K562 (cell line): ENCODE measurements at regions not wholly inside any gene's neighbourhood (a gene's known extent, or its start where the extent isn't known, plus 50 kb on each side); places are given as distances from the start of the nearest gene placed in this dataset.
A peak's percentile ranks its signal among the peaks of the same experiment; 100 is the strongest.

Experiments used
- ATAC-seq: fragments of 200-7000 bp; cut with Tn5 transposase; 3 replicates; pipeline ENCODE4 v1.9.1; 2020; ENCODE audit warnings: moderate library complexity
- BruUV-seq: library from RNA; stranded (reverse); fragments of 400-500 nt; replicated peaks from 2 replicates; lab custom pipeline; 2021; lab: Mats Ljungman, UMichigan
- CTCF ChIA-PET: fragments of 300-600 bp; formaldehyde crosslinking; extraction: SDS; loops from one replicate; lab custom pipeline; 2021; ENCODE audit warnings: low intra/inter-chr PET ratio; lab: Yijun Ruan, JAX
- POLR2A ChIA-PET: fragments of 300-600, 350-650 bp; sonication (Branson Sonifier 250); formaldehyde crosslinking; extraction: SDS; loops from one replicate; lab custom pipeline; 2021; ENCODE audit warnings: antibody characterized with exemption, inconsistent platforms; lab: Yijun Ruan, JAX
- DNase-seq, 4 experiments: peaks; one replicate each; pipeline versions ENCODE4 v3.0.0 to v3.0.0-alpha.2; 2011 to 2018; ENCODE audit warnings: low spot score in 3 of 4, mixed read lengths in 3 of 4; ENCODE audit errors: extremely low read depth in 1 of 4
- FAIRE-seq: peaks from 2 replicates; lab custom pipeline; 2011; peaks lifted over from hg19 to GRCh38; lab: Jason Lieb, UNC
- H2AFZ ChIP-seq: 2 replicates; pipeline ENCODE4 v1.6.0; 2011; ENCODE audit warnings: low read depth, low read length, control low read depth, inconsistent platforms
- H3K27ac ChIP-seq: fragments of 200-600 bp; 3 replicates; pipeline ENCODE4 v1.8.0; 2011; ENCODE audit warnings: low read depth, mild to moderate bottlenecking, control low read depth, inconsistent platforms, low read length, moderate library complexity, mixed read lengths; ENCODE audit errors: extremely low read depth
- H3K27me3 ChIP-seq, 2 experiments: fragments of 300-600 bp in 1 of 2; 2 replicates in 1 of 2; 3 replicates in 1 of 2; pipeline versions ENCODE4 v1.6.0 to v1.8.0; 2011; ENCODE audit warnings: inconsistent platforms in 2 of 2, low read length in 2 of 2, mild to moderate bottlenecking in 1 of 2, mixed read lengths in 1 of 2, moderate library complexity in 1 of 2; ENCODE audit not compliant: control insufficient read depth in 2 of 2, insufficient read depth in 2 of 2
- H3K36me3 ChIP-seq: fragments of 300-600 bp; 3 replicates; pipeline ENCODE4 v1.8.0; 2011; ENCODE audit warnings: mild to moderate bottlenecking, low read length, inconsistent platforms; ENCODE audit not compliant: control insufficient read depth, insufficient read depth
- H3K4me1 ChIP-seq, 2 experiments: fragments of 200-600 bp in 1 of 2; replicated peaks in 1 of 2; 2 replicates in 1 of 2; 3 replicates in 1 of 2; pipeline versions ENCODE4 v1.5.1 to v1.8.0; 2011; ENCODE audit warnings: inconsistent platforms in 2 of 2, low read length in 2 of 2, mild to moderate bottlenecking in 1 of 2, mixed read lengths in 1 of 2, moderate library complexity in 1 of 2; ENCODE audit not compliant: control insufficient read depth in 2 of 2, insufficient read depth in 2 of 2
- H3K4me2 ChIP-seq: 2 replicates; pipeline ENCODE4 v1.6.1; 2011; ENCODE audit warnings: low read length, control low read depth, inconsistent platforms, mixed read lengths; ENCODE audit not compliant: insufficient read depth
- H3K4me3 ChIP-seq: fragments of 200-600 bp; sonication (generic), shearing (Covaris generic); 2 replicates; pipeline ENCODE4 v1.5.1; 2016; ENCODE audit warnings: control low read depth, inconsistent platforms
- H3K79me2 ChIP-seq: fragments of 200-600 bp; 3 replicates; pipeline ENCODE4 v1.8.0; 2011; ENCODE audit warnings: low read length, inconsistent platforms; ENCODE audit not compliant: control insufficient read depth, insufficient read depth
- H3K9ac ChIP-seq, 2 experiments: 2 replicates each; pipeline versions ENCODE4 v1.6.0 to v1.6.1; 2011; ENCODE audit warnings: low read depth in 2 of 2, low read length in 2 of 2, control low read depth in 1 of 2, inconsistent platforms in 1 of 2, mild to moderate bottlenecking in 1 of 2, mixed read lengths in 1 of 2; ENCODE audit not compliant: insufficient read depth in 1 of 2
- H3K9me1 ChIP-seq: one replicate; pipeline ENCODE4 v1.6.0; 2011; ENCODE audit warnings: inconsistent platforms, mild to moderate bottlenecking, low read length, moderate library complexity; ENCODE audit not compliant: control insufficient read depth, insufficient read depth
- H3K9me3 ChIP-seq: replicated peaks from 2 replicates; pipeline ENCODE4 v1.5.1; 2011; ENCODE audit warnings: low read depth, low read length, inconsistent platforms; ENCODE audit not compliant: control insufficient read depth, insufficient read depth
- H4K20me1 ChIP-seq: replicated peaks from 2 replicates; pipeline ENCODE4 v1.6.1; 2011; ENCODE audit warnings: low read length, inconsistent platforms, mixed read lengths; ENCODE audit not compliant: control insufficient read depth, insufficient read depth
- BRD9 ChIP-seq: fragments of 450-650 bp; IDR thresholded peaks from 2 replicates; pipeline ENCODE4 v1.6.1; 2018; ENCODE audit warnings: low read depth; ENCODE audit not compliant: partially characterized antibody
- ETS2 ChIP-seq: IDR thresholded peaks from 2 replicates; pipeline ENCODE4 v1.6.1; 2016; ENCODE audit warnings: borderline replicate concordance, missing genetic modification characterization, mild to moderate bottlenecking, moderate library complexity, missing compliant biosample characterization; ENCODE audit not compliant: poor library complexity, severe bottlenecking
- FOXA1 ChIP-seq: fragments of 450-650 bp; IDR thresholded peaks from 2 replicates; pipeline ENCODE4 v1.6.1; 2016; ENCODE audit warnings: mild to moderate bottlenecking, borderline replicate concordance
- GABPA ChIP-seq: fragments of 200-800 bp; sonication (Bioruptor generic); conservative IDR thresholded peaks from 2 replicates; pipeline ENCODE4 v1.6.1; 2016; ENCODE audit warnings: low read depth, missing genetic modification characterization, missing compliant biosample characterization
- HSF4 ChIP-seq: fragments of 250-450 bp; sonication (Bioruptor Pico); IDR thresholded peaks from 2 replicates; pipeline ENCODE4 v2.1.2; 2022; ENCODE audit warnings: mild to moderate bottlenecking, moderate library complexity, borderline replicate concordance
- KDM5B ChIP-seq: fragments of 200-600 bp; sonication (generic); IDR thresholded peaks from 2 replicates; pipeline ENCODE4 v1.6.1; 2012; ENCODE audit warnings: low read depth, mild to moderate bottlenecking, moderate library complexity, low read length, control low read depth, inconsistent platforms; ENCODE audit not compliant: insufficient replicate concordance
- NR2F6 ChIP-seq: fragments of 450-650 bp; formaldehyde crosslinking; IDR thresholded peaks from 2 replicates; pipeline ENCODE4 v1.4.0; 2020; ENCODE audit warnings: mild to moderate bottlenecking
- POLR2B ChIP-seq: fragments of 450-650 bp; IDR thresholded peaks from 2 replicates; pipeline ENCODE4 v1.6.1; 2018; ENCODE audit warnings: low read depth; ENCODE audit not compliant: partially characterized antibody
- SMC3 ChIP-seq: conservative IDR thresholded peaks from 2 replicates; pipeline ENCODE4 v1.6.1; 2011; ENCODE audit warnings: low read depth, low read length, improper control_type of control experiment; ENCODE audit not compliant: insufficient read depth
- SRSF7 ChIP-seq: fragments of 200-400 bp; formaldehyde crosslinking; optimal IDR thresholded peaks from 2 replicates; pipeline ENCODE3; 2017; ENCODE audit warnings: mild to moderate bottlenecking, low read depth, low read length
- TGIF2 ChIP-seq: sonication (generic); formaldehyde crosslinking; IDR thresholded peaks from 2 replicates; pipeline ENCODE4 v1.8.1; 2022; ENCODE audit warnings: mild to moderate bottlenecking, missing genetic modification reagents, moderate library complexity
- WGBS: fragments of 100-300 bp; shearing (Covaris generic); methylation state at CpG from one replicate; pipeline ENCODE4 v1.1.6; 2016; ENCODE audit warnings: low coverage, mixed read lengths; ENCODE audit not compliant: insufficient coverage; ENCODE audit errors: missing lambda C conversion rate; 5-methylcytosine and 5-hydroxymethylcytosine counted together
- in situ Hi-C: fragments of 300-500 bp; cut with MboI; formaldehyde crosslinking; loops from 4 replicates; pipeline ENCODE4 v1.15.0; 2018; ENCODE audit warnings: inconsistent platforms, mixed read lengths
- intact Hi-C: fragments of 100-400 bp; cut with micrococcal nuclease; formaldehyde crosslinking; loops from 2 replicates; pipeline ENCODE4 v1.14.2; 2022
- TF ChIP-seq, protein P1 (sequence below): fragments of 450-650 bp; IDR thresholded peaks from 2 replicates; pipeline ENCODE4 v1.6.1; 2016
- TF ChIP-seq, protein P2 (sequence below): fragments of 450-650 bp; IDR thresholded peaks from 2 replicates; pipeline ENCODE4 v1.6.1; 2016; ENCODE audit warnings: mild to moderate bottlenecking
- TF ChIP-seq, protein P3 (sequence below), 3 experiments: IDR thresholded peaks in 2 of 3; conservative IDR thresholded peaks in 1 of 3; 2 replicates each; pipeline ENCODE4 v1.5.1; 2011 to 2012; ENCODE audit warnings: low read length in 3 of 3, mild to moderate bottlenecking in 3 of 3, control low read depth in 2 of 3, improper control_type of control experiment in 1 of 3, inconsistent platforms in 1 of 3, low read depth in 1 of 3, mixed read lengths in 1 of 3, moderate library complexity in 1 of 3; ENCODE audit not compliant: insufficient read depth in 2 of 3

DNA sequence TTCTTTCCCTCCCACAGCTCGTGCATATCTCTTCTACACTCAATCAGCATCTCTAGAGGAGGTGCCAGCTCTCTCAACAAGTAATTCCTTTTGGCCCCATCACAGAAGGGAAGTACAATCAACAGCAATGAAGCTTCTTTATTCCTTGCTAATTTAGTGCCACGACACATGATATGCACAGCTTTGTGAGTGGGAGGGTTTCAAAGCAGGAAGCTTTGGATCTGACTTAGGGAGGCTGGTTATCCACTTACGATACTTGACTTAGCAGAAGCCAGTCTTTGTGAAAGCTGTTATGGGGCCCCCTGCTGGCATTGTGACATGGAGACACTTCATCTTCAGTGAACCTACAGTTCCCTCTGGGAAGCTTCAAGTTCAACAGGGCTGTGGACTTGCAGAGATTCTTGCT, 81.0 kb downstream of the TMEM100 start:
- BruUV-seq: no TSS peak
- H3K9me3 ChIP-seq: 0 out of 2 replicates have a peak, but pooled peaks cover under 1% of the 10 kb centered on the region
- no peaks in the 10 kb centered on the region for H3K79me2 ChIP-seq
- no peak overlapping the region for H3K4me3 ChIP-seq
- intact Hi-C loops: loop anchor here (2.0 kb wide), 1 partner anchor 115 kb away; no protein-coding TSS in a partner anchor
- ChIA-PET POLR2A (interaction anchor here (0.5 to 1.5 kb wide), 5 partner anchors 17 to 1259 kb away, joined by 3 read pairs; no protein-coding TSS in a partner anchor), CTCF (interaction anchor here (1.1 to 3.0 kb wide), 2 partner anchors 112 to 115 kb away, joined by 3 to 17 read pairs; no protein-coding TSS in a partner anchor)
- H4K20me1 ChIP-seq: no peaks in the 10 kb centered on the region
- no peak overlapping the region; the same call in 1 of the 2 replicates for H3K4me2 ChIP-seq
- peak overlapping the region; percentile 37; the same call in 1 of the 2 replicates for H2AFZ ChIP-seq
- no peaks in the 10 kb centered on the region for H3K36me3 ChIP-seq
- H3K27ac ChIP-seq: no peak overlapping the region
- 5% methylated on average over 3 of the region's 3 CpGs for WGBS
- DNase-seq (peak; percentile 17 to 70 (median 24)), ATAC-seq (peak; percentile 92), FAIRE-seq (peak; percentile 80)
- H3K4me1 ChIP-seq: peaks cover 0 to 4% of the 10 kb centered on the region in 2 experiments; a peak in 2 of 5 replicates
- H3K9me1 ChIP-seq: no peaks in the 10 kb centered on the region
- no peak overlapping the region for H3K9ac ChIP-seq
- H3K27me3 ChIP-seq: no peaks in the 10 kb centered on the region
- in situ Hi-C loops: no loop called here
- TF ChIP-seq SRSF7 (no peak), GABPA (tag) (no peak), POLR2B (no peak), BRD9 (no peak), SMC3 (peak; percentile 50), NR2F6 (no peak), KDM5B (no peak), HSF4 (CRISPR knock-in tag) (no peak), TGIF2 (CRISPR knock-in tag) (no peak), ETS2 (no peak), FOXA1 (no peak)
- TF ChIP-seq, protein P1, sequence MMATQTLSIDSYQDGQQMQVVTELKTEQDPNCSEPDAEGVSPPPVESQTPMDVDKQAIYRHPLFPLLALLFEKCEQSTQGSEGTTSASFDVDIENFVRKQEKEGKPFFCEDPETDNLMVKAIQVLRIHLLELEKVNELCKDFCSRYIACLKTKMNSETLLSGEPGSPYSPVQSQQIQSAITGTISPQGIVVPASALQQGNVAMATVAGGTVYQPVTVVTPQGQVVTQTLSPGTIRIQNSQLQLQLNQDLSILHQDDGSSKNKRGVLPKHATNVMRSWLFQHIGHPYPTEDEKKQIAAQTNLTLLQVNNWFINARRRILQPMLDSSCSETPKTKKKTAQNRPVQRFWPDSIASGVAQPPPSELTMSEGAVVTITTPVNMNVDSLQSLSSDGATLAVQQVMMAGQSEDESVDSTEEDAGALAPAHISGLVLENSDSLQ: no peak
- TF ChIP-seq, protein P2, sequence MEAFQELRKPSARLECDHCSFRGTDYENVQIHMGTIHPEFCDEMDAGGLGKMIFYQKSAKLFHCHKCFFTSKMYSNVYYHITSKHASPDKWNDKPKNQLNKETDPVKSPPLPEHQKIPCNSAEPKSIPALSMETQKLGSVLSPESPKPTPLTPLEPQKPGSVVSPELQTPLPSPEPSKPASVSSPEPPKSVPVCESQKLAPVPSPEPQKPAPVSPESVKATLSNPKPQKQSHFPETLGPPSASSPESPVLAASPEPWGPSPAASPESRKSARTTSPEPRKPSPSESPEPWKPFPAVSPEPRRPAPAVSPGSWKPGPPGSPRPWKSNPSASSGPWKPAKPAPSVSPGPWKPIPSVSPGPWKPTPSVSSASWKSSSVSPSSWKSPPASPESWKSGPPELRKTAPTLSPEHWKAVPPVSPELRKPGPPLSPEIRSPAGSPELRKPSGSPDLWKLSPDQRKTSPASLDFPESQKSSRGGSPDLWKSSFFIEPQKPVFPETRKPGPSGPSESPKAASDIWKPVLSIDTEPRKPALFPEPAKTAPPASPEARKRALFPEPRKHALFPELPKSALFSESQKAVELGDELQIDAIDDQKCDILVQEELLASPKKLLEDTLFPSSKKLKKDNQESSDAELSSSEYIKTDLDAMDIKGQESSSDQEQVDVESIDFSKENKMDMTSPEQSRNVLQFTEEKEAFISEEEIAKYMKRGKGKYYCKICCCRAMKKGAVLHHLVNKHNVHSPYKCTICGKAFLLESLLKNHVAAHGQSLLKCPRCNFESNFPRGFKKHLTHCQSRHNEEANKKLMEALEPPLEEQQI: no peak
- TF ChIP-seq, protein P3, sequence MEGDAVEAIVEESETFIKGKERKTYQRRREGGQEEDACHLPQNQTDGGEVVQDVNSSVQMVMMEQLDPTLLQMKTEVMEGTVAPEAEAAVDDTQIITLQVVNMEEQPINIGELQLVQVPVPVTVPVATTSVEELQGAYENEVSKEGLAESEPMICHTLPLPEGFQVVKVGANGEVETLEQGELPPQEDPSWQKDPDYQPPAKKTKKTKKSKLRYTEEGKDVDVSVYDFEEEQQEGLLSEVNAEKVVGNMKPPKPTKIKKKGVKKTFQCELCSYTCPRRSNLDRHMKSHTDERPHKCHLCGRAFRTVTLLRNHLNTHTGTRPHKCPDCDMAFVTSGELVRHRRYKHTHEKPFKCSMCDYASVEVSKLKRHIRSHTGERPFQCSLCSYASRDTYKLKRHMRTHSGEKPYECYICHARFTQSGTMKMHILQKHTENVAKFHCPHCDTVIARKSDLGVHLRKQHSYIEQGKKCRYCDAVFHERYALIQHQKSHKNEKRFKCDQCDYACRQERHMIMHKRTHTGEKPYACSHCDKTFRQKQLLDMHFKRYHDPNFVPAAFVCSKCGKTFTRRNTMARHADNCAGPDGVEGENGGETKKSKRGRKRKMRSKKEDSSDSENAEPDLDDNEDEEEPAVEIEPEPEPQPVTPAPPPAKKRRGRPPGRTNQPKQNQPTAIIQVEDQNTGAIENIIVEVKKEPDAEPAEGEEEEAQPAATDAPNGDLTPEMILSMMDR (IDR thresholded peaks at IDR 0.05 in 2 of 3, conservative IDR thresholded peaks at IDR 0.05 in 1 of 3; ENCODE audit: insufficient read depth in 2 of 3, low read depth in 1 of 3, low read length in 3 of 3): peak; percentile 67 to 74 (median 72)
